GM18907 (cell line): ENCODE measurements at regions not wholly inside any gene's neighbourhood (a gene's known extent, or its start where the extent isn't known, plus 50 kb on each side); places are given as distances from the start of the nearest gene placed in this dataset.
"Not testable (repeated sequence)": the region's sequence is repeated elsewhere in the genome, so short reads cannot be mapped to it uniquely, and the experiment has no call there.

ENCODE experiments used
- ATAC-seq: cut with Tn5 transposase; IDR thresholded peaks from one replicate; pipeline ENCODE4 v1.9.1; 2021; ENCODE audit warnings: mild to moderate bottlenecking, moderate library complexity; ENCODE audit not compliant: unreplicated experiment

- ATAC-seq = no peak
These were observed 403.2 kb upstream of the KLHL29 start for GRCh38 chr2:22981785-22982184.

GRCh38 chr2:22984152-22984551 is 400.8 kb upstream of the KLHL29 start:
- ATAC-seq = not testable (repeated sequence)

GRCh38 chr2:22990246-22990645 is 394.7 kb upstream of the KLHL29 start:
- ATAC-seq = no peak

- ATAC-seq = no peak
These were observed 393.1 kb upstream of the KLHL29 start for GRCh38 chr2:22991844-22992243.

- ATAC-seq = no peak
These were observed 392.5 kb upstream of the KLHL29 start for GRCh38 chr2:22992441-22992840.

- no peak for ATAC-seq
These were observed 391.7 kb upstream of the KLHL29 start for GRCh38 chr2:22993250-22993649.

- no peak for ATAC-seq
These were observed 389.4 kb upstream of the KLHL29 start for GRCh38 chr2:22995576-22995975.

GRCh38 chr2:22996911-22997310 is 388.1 kb upstream of the KLHL29 start:
- ATAC-seq = no peak

GRCh38 chr2:22998359-22998758 is 386.6 kb upstream of the KLHL29 start:
- ATAC-seq = no peak

GRCh38 chr2:22999951-23000350 is 385.0 kb upstream of the KLHL29 start:
- no peak for ATAC-seq

GRCh38 chr2:23002234-23002633 is 382.7 kb upstream of the KLHL29 start:
- ATAC-seq = no peak

GRCh38 chr2:23005469-23005868 is 379.5 kb upstream of the KLHL29 start:
- ATAC-seq = no peak

GRCh38 chr2:23007631-23008235 is 377.2 kb upstream of the KLHL29 start:
- no peak for ATAC-seq

GRCh38 chr2:23008440-23008839 is 376.5 kb upstream of the KLHL29 start:
- ATAC-seq = no peak

- no peak for ATAC-seq
These were observed 376.0 kb upstream of the KLHL29 start for GRCh38 chr2:23008951-23009350.

- ATAC-seq = no peak
These were observed 375.3 kb upstream of the KLHL29 start for GRCh38 chr2:23009545-23010149.

- no peak for ATAC-seq
These were observed 372.5 kb upstream of the KLHL29 start for GRCh38 chr2:23012499-23012898.

GRCh38 chr2:23015651-23016200 is 369.3 kb upstream of the KLHL29 start:
- no peak for ATAC-seq

- ATAC-seq = no peak
These were observed 365.5 kb upstream of the KLHL29 start for GRCh38 chr2:23019476-23019875.

GRCh38 chr2:23020659-23021058 is 364.3 kb upstream of the KLHL29 start:
- no peak for ATAC-seq

- ATAC-seq = no peak
These were observed 363.5 kb upstream of the KLHL29 start for GRCh38 chr2:23021311-23022120.

- ATAC-seq = no peak
These were observed 361.3 kb upstream of the KLHL29 start for GRCh38 chr2:23023722-23024121.
